Kidney epithelial cell (primary cell): ENCODE measurements at regions not wholly inside any gene's neighbourhood (a gene's known extent, or its start where the extent isn't known, plus 50 kb on each side); places are given as distances from the start of the nearest gene placed in this dataset.

Experiments used
- DNase-seq: peaks from one replicate; pipeline ENCODE4 v3.0.0-alpha.2; 2010; ENCODE audit warnings: low read depth
- H3K27me3 ChIP-seq: 2 replicates; pipeline ENCODE4 v1.6.0; 2011; ENCODE audit warnings: low read length; ENCODE audit not compliant: control insufficient read depth, insufficient read depth
- H3K36me3 ChIP-seq: 2 replicates; pipeline ENCODE4 v1.5.1; 2011; ENCODE audit warnings: low read length; ENCODE audit not compliant: control insufficient read depth, insufficient read depth
- H3K4me3 ChIP-seq: 2 replicates; pipeline ENCODE4 v1.5.1; 2011; ENCODE audit warnings: low read depth, mild to moderate bottlenecking, control low read depth, low read length
- TF ChIP-seq, protein P1 (sequence below): IDR thresholded peaks from 2 replicates; pipeline ENCODE4 v1.5.1; 2011; ENCODE audit warnings: mild to moderate bottlenecking, moderate library complexity, low read length, control low read depth, inconsistent platforms; ENCODE audit not compliant: insufficient read depth, poor library complexity, severe bottlenecking

DNA sequence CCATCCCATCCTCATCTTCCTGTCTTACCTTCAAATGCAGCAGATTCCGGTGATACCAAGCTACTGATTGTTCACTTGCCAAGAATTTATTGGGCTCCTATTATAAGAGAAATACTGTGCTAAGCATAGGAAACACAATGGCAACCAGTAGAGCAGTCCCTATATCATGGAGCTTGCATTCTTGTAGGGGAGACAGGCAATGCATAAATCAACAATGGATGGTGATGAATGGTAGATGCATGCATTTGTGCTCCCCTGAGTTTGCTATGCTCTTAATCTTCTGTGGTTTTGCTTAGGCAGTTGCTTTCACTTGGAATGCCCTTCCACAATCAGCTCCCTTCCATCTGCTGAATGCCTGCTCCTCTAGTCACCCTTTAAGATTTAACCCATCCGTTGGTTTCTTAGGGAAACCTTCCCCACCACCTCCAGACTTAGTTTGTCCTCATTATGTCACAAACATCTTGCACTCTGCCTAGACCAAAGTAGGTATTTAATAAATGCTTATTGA lies 200.2 kb upstream of the TOX3 start:
- TF ChIP-seq, protein P1, sequence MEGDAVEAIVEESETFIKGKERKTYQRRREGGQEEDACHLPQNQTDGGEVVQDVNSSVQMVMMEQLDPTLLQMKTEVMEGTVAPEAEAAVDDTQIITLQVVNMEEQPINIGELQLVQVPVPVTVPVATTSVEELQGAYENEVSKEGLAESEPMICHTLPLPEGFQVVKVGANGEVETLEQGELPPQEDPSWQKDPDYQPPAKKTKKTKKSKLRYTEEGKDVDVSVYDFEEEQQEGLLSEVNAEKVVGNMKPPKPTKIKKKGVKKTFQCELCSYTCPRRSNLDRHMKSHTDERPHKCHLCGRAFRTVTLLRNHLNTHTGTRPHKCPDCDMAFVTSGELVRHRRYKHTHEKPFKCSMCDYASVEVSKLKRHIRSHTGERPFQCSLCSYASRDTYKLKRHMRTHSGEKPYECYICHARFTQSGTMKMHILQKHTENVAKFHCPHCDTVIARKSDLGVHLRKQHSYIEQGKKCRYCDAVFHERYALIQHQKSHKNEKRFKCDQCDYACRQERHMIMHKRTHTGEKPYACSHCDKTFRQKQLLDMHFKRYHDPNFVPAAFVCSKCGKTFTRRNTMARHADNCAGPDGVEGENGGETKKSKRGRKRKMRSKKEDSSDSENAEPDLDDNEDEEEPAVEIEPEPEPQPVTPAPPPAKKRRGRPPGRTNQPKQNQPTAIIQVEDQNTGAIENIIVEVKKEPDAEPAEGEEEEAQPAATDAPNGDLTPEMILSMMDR, result no peak
- Histone ChIP-seq H3K4me3 (no peak overlapping the region), H3K36me3 (no peaks in the 10 kb centered on the region), H3K27me3 (no peaks in the 10 kb centered on the region)
- DNase-seq, result no peak

DNA sequence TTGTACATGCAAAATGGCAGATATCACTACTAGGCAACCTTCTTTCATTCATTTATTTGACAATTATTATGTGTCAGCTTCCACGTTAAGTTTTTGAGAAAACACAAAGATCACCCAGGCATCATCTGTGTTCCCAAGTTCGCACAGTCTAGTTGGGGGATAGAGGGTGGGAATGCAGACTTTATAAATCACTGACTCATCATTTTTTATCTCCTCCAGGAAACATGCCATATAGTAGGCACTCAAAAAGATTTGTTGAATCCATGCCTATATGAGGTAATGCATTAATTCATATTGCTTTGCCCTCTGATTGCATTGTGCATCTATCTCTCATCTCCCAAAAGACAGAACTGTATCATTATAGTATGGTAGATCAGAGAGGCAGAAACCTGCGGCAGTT lies 196.8 kb upstream of the TOX3 start:
- DNase-seq, result no peak
- TF ChIP-seq, protein P1, result no peak
- H3K36me3 ChIP-seq, result no peaks in the 10 kb centered on the region
- no peaks in the 10 kb centered on the region for H3K27me3 ChIP-seq
- no peak overlapping the region for H3K4me3 ChIP-seq

GRCh38 chr16:52742608-52743170 lies 195.7 kb upstream of the TOX3 start:
- Histone ChIP-seq H3K27me3 (no peaks in the 10 kb centered on the region), H3K4me3 (no peak overlapping the region), H3K36me3 (no peaks in the 10 kb centered on the region)
- DNase-seq, result no peak
- TF ChIP-seq, protein P1, result no peak

DNA sequence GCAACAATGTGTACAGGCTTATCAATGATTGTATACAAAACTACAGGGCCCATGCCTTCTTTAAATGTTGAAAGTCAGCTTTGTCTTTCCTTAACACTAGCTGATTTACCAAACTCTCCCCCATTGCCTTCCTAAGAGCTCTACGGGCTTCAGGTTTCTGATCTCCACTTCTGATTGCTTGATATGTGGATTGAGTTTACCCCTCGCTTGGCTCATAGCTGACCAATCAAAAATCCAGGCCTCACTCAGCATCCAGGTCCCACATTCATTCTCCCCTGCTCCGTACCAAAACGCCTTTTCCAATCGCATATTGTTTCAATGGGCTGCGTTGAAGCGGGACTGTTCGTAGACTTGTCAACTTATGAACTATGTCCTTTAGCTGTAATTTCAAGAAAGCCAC lies 195.1 kb upstream of the TOX3 start:
- Histone ChIP-seq H3K4me3 (no peak overlapping the region), H3K27me3 (no peaks in the 10 kb centered on the region), H3K36me3 (no peaks in the 10 kb centered on the region)
- DNase-seq, result no peak
- TF ChIP-seq, protein P1, result no peak

DNA sequence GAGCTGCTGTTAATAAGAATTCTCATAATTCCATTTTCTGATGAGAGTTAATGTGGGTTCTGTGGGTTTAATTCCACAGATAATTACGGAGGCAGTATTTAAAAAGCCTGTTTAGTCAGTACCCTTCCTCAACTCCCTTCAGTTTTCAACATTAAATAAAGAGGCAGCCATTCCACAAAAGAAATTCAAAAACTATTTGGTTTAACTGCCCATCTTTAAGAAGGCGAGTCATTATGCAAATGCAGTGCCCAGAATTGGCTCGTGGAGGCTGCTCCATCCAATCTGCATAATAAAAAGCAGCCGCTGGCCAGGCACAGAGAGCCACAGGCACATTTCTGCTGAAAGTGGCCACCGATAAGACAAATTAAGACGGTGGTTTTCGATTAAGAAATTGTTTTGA lies 194.4 kb upstream of the TOX3 start:
- DNase-seq, result no peak
- H3K4me3 ChIP-seq, result no peak overlapping the region
- no peaks in the 10 kb centered on the region for H3K27me3 ChIP-seq
- no peaks in the 10 kb centered on the region for H3K36me3 ChIP-seq
- TF ChIP-seq, protein P1, result no peak

- H3K36me3 ChIP-seq, result no peaks in the 10 kb centered on the region
- H3K4me3 ChIP-seq, result no peak overlapping the region
- DNase-seq, result no peak
- TF ChIP-seq, protein P1, result no peak
- H3K27me3 ChIP-seq, result no peaks in the 10 kb centered on the region
Measured at GRCh38 chr16:52740766-52741165, 193.8 kb upstream of the TOX3 start.
